GM19351 (cell line): ENCODE measurements at regions not wholly inside any gene's neighbourhood (a gene's known extent, or its start where the extent isn't known, plus 50 kb on each side); places are given as distances from the start of the nearest gene placed in this dataset.
"Not testable (repeated sequence)": the region's sequence is repeated elsewhere in the genome, so short reads cannot be mapped to it uniquely, and the experiment has no call there.

Source experiments
- ATAC-seq: cut with Tn5 transposase; IDR thresholded peaks from one replicate; pipeline ENCODE4 v1.9.1; 2021; ENCODE audit warnings: mild to moderate bottlenecking, moderate library complexity; ENCODE audit not compliant: unreplicated experiment

- ATAC-seq: no peak
Measured at GRCh38 chr2:434625-435024, 146.7 kb upstream of the ALKAL2 start.

GRCh38 chr2:433216-433615 lies 145.3 kb upstream of the ALKAL2 start:
- ATAC-seq: no peak

- ATAC-seq: no peak
Measured at GRCh38 chr2:430291-431040, 142.6 kb upstream of the ALKAL2 start.

- ATAC-seq: no peak
Measured at GRCh38 chr2:429575-430254, 141.8 kb upstream of the ALKAL2 start.

- no peak for ATAC-seq
Measured at GRCh38 chr2:429142-429541, 141.3 kb upstream of the ALKAL2 start.

DNA sequence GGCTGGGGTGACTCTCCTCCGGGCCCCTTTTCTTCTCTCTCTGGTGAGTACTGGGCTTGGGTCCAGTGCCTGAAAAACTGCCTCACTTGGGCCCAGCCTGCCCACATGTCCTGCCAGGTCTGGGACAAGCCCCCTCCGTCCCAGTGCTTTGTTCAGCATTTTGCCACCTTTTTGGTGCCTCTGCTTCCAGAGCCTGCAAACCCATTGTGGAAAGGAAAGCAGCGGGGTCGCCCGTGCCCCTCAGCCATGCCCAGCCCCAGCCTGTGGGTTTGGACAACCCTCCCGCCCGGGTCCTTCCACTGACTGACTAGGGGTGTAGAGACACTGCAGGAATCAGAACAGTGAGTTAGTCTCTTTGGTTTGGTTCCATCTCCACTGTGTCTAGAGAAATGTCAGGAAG lies 140.7 kb upstream of the ALKAL2 start:
- ATAC-seq: no peak

DNA sequence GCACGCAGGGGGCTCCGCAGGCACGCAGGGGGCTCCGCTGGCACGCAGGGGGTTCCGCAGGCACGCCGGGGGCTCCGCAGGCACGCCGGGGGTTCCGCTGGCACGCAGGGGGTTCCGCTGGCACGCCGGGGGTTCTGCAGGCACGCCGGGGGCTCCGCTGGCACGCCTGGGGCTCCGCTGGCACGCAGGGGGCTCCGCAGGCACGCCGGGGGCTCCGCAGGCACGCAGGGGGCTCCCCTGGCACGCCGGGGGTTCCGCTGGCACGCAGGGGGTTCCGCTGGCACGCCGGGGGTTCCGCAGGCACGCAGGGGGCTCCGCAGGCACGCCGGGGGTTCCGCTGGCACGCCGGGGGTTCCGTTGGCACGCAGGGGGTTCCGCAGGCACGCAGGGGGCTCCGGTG lies 138.8 kb upstream of the ALKAL2 start:
- ATAC-seq: not testable (repeated sequence)

DNA sequence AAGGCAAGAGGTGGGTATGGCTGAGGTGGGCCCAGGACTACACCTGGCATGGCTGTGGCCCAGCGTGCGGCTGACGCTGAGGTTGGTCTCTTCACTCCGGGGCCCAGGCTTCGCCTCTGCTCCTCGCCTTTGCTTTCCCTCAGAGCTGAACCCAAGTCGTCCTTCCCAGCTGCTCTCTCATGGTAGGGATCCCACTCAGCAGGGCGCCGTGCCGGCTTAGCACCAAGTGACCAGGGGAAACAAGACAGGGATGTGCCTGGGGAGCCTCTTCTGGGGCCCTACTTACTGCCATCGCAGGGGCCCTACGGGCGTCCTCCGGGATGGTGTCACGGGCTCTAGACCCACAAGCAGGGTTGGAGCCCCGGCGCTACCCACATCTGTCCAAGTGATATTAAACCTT lies 138.1 kb upstream of the ALKAL2 start:
- ATAC-seq: no peak

DNA sequence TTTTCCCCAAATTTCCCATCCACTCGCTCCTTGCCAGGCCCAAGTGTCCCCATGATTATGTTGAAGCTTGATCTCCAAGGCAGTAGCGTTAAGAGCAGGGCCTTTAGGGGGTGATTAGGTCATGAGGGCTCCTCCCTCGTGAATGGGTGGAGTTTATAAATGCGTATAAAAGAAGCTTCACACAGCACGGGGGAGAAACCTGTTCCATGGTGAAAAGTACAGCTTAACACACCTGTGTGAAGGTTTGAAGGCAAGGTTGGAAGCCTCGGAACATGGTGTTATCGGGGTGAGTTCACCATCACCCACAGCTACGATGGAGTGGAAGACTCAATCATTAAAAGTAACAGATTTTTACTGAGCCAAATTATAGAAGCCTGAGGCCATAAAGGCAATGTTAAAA lies 137.4 kb upstream of the ALKAL2 start:
- ATAC-seq: no peak

- ATAC-seq: no peak
Measured at GRCh38 chr2:424306-425171, 136.6 kb upstream of the ALKAL2 start.

DNA sequence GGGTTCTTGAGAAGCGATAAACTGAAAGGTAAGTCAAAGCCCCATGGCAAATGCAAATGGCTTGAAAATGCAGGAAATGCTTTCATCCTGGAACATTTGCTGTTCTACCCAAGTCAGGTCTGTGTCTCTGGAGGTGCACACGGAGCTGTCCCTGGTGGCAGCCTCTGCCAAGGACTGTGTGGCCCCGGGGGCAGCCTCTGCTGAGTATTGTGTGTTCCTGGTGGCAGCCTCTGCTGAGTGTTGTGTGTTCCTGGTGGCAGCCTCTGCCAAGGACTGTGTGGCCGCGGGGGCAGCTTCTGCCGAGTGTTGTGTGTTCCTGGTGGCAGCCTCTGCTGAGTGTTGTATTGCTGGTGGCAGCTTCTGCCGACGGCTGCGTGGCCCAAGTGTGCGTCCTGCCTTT lies 135.6 kb upstream of the ALKAL2 start:
- no peak for ATAC-seq

- ATAC-seq: no peak
Measured at GRCh38 chr2:422676-423435, 135.0 kb upstream of the ALKAL2 start.

DNA sequence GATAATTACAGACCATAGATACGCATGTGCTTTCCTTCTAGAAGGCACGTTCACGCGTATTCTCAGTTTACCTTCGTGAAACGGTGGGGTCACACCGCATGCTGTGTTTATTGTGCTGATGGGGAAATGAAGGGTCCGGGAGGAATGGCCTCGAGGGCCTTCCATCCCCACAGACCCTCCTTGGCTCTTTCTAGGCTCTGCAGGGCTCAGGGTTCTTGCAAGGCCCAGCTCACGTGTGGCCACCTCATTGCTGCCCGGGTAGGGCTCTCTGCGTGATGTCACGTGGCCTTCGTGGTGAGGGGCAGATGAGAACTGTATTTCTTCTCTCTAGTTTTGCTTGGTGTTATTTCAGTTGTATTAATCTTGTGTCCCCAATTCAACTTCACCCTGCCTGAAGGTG lies 133.5 kb upstream of the ALKAL2 start:
- ATAC-seq: no peak

GRCh38 chr2:419687-420317 lies 131.9 kb upstream of the ALKAL2 start:
- ATAC-seq: no peak

DNA sequence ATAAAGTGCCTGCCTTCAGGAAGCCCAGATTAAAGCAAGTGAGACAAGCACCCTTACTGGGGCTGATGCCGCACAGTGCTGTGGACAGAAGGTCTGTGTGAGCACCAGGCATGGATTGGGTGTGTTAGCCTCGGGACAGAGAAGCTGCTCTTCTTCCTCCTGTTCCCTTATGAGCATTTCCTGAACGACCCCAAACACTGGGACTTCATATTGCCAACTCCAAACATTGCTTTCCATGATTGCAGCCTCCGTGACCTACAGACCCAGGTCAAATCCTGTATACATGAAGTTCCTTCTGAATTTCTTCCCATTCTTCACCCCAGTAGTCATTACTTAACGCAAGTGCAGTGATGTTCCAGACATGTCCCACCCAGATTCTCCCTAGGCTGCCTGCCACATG lies 129.8 kb upstream of the ALKAL2 start:
- ATAC-seq: no peak

DNA sequence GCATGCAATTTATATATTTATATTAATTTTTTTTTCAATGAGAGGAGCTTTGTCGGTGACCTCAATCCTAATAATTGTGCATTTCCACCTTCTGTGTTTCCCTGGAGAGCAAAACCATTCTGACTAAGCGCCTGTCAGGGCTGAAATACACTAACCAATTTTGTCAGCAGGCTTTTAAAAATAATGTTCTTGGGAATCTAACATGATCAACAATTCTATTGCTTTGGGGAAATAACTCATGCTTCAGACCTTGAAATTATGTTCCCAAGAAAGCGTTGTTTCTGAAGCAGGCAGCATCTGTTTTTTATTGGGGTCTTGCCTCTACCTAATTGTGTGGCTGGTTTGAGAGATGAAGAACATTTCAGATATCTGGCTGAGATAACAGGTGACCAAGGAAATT lies 129.1 kb upstream of the ALKAL2 start:
- no peak for ATAC-seq

- no peak for ATAC-seq
Measured at GRCh38 chr2:415986-416610, 128.2 kb upstream of the ALKAL2 start.

DNA sequence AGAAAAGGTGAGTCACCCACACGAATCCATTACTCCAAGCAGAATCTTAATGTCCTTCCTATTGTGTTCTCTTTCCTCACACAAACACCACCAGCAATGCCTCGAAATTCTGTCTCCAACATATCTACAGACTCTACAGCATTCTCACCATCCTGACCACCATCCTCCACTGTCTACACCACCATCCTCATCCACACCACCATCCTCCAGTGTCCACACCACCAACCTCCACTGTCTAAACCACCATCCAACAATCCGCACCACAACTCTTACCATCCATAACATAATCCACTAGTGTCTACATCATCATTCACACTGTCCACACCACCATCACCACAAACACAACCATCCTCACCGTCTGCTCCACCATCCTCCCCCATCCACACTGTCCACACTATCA lies 121.6 kb upstream of the ALKAL2 start:
- ATAC-seq: no peak

DNA sequence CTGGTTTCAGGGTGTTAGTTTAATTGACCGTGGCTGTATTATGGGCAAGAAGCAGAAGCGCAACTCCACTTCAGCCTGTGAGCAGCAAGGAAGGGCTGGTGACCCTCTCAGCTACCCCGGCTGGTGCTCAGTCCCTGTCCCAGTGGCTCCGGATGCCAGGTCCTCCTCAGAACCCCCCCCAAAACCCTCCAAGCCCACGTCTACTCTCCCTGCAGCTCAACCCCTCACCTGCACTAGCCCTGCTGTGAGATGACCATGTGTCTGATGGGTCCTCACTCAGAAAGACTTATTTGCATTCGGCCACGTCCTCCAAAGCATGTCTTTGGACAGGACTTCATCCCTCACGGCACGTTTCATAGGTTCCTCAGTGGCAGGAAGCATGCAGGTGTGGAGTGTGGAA lies 119.7 kb upstream of the ALKAL2 start:
- ATAC-seq: no peak

DNA sequence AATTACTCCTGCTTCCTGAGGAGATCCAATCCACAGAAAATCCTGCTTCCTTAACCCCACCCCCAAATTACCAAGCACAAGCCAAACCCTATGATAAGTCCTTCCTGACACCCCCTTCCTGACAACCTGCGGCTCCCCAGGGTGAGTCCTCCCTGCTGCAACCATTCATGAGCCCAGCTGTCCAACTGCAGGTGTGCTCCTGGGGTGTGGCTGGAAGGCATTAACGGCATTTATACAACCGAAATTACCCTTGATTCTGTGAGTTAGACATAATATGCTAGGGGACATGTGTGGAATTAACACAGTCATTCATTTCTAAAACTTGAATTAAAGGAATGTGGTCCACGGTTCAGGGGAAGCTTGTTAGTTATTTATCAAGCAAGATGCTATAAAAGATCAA lies 119.0 kb upstream of the ALKAL2 start:
- no peak for ATAC-seq
